ENCODE measurements at regions not wholly inside any gene's neighbourhood (a gene's known extent, or its start where the extent isn't known, plus 50 kb on each side); places are given as distances from the start of the nearest gene placed in this dataset.

DNA sequence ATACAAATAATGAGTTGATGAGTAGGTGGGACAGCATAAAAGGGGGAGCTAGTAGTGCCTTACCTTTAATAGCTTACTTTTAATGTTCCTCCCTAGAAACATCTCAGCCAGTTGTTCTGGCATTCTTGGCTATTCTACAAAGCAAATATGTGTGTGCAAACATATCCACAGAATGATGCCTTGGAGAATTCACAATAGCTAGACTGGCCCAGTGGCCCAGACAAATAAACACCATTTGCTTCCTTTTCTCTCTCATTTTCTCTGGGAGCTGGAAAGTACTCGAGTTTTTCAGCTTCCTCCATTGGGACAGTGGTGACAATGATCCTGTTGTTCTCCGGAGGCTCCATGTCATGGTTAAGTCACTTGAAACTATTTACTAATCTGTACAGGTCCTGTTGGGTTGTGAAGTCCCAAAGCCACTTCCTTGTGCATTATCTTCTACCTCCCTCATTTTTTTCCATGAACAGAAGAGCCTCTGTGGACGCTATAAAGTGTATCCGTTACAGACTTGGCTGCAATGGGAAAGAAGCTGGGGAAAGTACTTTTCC is 122.9 kb downstream of the DMAC1 start:
- Histone ChIP-seq H3K27ac (no peak overlapping the region), H3K9me3 (no peaks in the 10 kb centered on the region), H3K27me3 (no peaks in the 10 kb centered on the region), H3K4me3 (no peak overlapping the region), H3K36me3 (no peaks in the 10 kb centered on the region), H3K4me1 (no peaks in the 10 kb centered on the region)
- TF ChIP-seq, protein P1, sequence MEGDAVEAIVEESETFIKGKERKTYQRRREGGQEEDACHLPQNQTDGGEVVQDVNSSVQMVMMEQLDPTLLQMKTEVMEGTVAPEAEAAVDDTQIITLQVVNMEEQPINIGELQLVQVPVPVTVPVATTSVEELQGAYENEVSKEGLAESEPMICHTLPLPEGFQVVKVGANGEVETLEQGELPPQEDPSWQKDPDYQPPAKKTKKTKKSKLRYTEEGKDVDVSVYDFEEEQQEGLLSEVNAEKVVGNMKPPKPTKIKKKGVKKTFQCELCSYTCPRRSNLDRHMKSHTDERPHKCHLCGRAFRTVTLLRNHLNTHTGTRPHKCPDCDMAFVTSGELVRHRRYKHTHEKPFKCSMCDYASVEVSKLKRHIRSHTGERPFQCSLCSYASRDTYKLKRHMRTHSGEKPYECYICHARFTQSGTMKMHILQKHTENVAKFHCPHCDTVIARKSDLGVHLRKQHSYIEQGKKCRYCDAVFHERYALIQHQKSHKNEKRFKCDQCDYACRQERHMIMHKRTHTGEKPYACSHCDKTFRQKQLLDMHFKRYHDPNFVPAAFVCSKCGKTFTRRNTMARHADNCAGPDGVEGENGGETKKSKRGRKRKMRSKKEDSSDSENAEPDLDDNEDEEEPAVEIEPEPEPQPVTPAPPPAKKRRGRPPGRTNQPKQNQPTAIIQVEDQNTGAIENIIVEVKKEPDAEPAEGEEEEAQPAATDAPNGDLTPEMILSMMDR (IDR thresholded peaks at IDR 0.05) = no peak
- no peak for DNase-seq
- intact Hi-C loops (cut with DNase I; ENCODE audit: low total_unique reads) = no loop called here

DNA sequence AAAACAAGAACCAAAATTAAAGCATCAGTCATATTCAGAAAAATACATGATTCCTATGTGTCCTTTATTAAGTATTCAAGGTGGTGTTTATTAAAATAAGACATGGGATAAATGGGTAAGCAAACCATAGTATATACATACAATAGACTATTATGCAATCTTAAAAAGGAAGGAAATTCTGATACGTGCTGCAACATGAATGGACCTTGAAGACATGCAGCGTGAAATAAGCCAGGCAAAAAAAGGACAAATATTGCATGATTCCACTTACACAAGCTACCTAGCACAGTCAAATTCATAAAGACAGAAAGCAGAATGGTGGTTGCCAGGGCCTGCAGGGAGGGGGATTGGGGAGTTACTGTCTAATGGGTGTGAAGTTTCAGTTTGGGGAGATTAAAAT is 127.7 kb downstream of the DMAC1 start:
- no peak for DNase-seq
- intact Hi-C loops (cut with DNase I; ENCODE audit: low total_unique reads) = no loop called here
- no peaks in the 10 kb centered on the region for H3K9me3 ChIP-seq
- H3K4me3 ChIP-seq = no peak overlapping the region
- no peaks in the 10 kb centered on the region for H3K4me1 ChIP-seq
- TF ChIP-seq, protein P1 (IDR thresholded peaks at IDR 0.05) = no peak
- H3K27me3 ChIP-seq = no peaks in the 10 kb centered on the region
- no peaks in the 10 kb centered on the region for H3K36me3 ChIP-seq
- H3K27ac ChIP-seq = no peak overlapping the region

DNA sequence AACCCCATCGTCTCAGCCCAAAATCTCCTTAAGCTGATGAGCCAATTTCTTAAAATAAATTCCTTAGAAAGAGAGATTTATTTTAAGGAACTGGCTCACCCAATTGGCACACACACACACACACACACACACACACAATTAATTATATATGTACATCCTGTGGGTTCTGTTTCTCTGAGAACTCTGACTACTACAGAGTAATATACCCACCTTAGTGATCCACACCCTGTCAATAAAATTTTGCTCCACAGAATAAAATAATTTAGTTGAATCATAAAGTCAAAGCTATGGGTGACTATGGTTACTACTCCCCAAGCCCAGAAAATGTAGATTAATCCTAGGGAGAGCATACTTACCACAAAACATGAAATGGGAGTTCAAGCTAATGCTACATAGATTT is 131.0 kb downstream of the DMAC1 start:
- Histone ChIP-seq H3K4me1 (no peaks in the 10 kb centered on the region), H3K9me3 (no peaks in the 10 kb centered on the region), H3K36me3 (no peaks in the 10 kb centered on the region), H3K27me3 (no peaks in the 10 kb centered on the region), H3K27ac (no peak overlapping the region), H3K4me3 (no peak overlapping the region)
- intact Hi-C loops (cut with DNase I; ENCODE audit: low total_unique reads) = no loop called here
- TF ChIP-seq, protein P1 (IDR thresholded peaks at IDR 0.05) = no peak
- DNase-seq = no peak

DNA sequence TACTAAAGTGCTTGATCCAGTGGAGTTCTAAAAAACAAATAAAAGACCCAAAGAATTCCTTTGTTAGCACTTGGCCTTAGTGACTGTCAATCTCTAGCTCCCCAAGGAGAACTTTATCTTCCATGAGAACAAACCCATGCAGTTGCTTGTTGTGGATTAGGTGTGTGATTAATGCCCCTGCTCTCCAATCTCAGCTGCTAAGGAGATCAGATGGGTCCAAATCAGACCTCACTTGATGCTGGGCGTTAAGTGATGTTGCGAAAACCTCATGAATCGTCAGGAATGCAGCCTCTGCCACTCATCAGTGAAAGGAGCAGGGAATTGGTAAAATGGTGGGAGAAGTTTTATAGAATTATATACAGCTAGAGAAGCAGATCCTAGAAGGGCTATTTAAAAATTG is 133.7 kb downstream of the DMAC1 start:
- Histone ChIP-seq H3K4me3 (no peak overlapping the region), H3K27me3 (no peaks in the 10 kb centered on the region), H3K36me3 (no peaks in the 10 kb centered on the region), H3K9me3 (no peaks in the 10 kb centered on the region), H3K4me1 (no peaks in the 10 kb centered on the region), H3K27ac (no peak overlapping the region)
- no peak for DNase-seq
- TF ChIP-seq, protein P1 (IDR thresholded peaks at IDR 0.05) = no peak
- intact Hi-C loops (cut with DNase I; ENCODE audit: low total_unique reads) = no loop called here

DNA sequence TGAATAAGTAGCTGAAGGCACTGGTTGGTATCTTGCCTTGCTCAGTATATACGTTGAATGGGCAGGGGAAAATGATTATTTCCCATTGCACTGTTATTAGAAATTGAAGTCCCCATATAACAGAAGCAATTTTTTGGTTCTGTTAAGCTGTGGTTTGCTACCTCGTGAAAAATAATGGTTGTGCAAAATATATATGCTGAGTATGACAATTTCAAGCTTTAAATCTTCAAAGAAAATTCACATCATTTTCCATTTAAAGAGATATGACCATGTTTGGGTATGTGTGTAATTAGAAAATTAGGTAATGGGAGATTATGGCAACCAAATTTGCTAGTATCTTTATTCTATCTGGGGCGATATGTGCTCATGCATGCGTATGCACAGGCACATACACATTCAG is 139.8 kb downstream of the DMAC1 start:
- DNase-seq = no peak
- Histone ChIP-seq H3K9me3 (no peaks in the 10 kb centered on the region), H3K27me3 (no peaks in the 10 kb centered on the region), H3K36me3 (no peaks in the 10 kb centered on the region), H3K4me3 (no peak overlapping the region), H3K4me1 (no peaks in the 10 kb centered on the region), H3K27ac (no peak overlapping the region)
- intact Hi-C loops (cut with DNase I; ENCODE audit: low total_unique reads) = no loop called here
- TF ChIP-seq, protein P1 (IDR thresholded peaks at IDR 0.05) = no peak

DNA sequence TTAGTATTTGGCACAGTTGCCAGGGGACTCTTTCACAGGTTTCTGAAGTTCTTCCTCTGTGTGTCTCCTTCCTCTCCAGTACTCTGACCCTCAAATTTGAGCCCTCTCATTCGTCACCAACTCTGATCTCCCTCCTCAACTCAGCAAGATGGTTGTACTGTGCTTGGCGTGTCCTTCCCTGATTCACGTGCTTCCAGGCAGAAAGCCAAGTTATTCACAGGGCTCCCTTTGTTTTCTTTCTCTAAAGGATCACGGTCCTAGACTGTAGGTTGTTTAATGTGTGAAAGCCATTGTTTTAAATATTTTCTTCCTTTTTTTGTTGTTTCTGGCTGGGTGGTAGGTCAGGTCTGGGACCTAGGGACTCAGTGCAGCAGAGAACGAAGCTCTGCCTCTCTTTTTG is 142.9 kb downstream of the DMAC1 start:
- TF ChIP-seq, protein P1 (IDR thresholded peaks at IDR 0.05) = no peak
- DNase-seq = no peak
- Histone ChIP-seq H3K27ac (no peak overlapping the region), H3K27me3 (no peaks in the 10 kb centered on the region), H3K9me3 (no peaks in the 10 kb centered on the region), H3K4me1 (no peaks in the 10 kb centered on the region), H3K36me3 (no peaks in the 10 kb centered on the region), H3K4me3 (no peak overlapping the region)
- intact Hi-C loops (cut with DNase I; ENCODE audit: low total_unique reads) = no loop called here

Measured in tibial artery (tissue), 4 donors.